ENCODE measurements at regions not wholly inside any gene's neighbourhood (a gene's known extent, or its start where the extent isn't known, plus 50 kb on each side); places are given as distances from the start of the nearest gene placed in this dataset.

DNA sequence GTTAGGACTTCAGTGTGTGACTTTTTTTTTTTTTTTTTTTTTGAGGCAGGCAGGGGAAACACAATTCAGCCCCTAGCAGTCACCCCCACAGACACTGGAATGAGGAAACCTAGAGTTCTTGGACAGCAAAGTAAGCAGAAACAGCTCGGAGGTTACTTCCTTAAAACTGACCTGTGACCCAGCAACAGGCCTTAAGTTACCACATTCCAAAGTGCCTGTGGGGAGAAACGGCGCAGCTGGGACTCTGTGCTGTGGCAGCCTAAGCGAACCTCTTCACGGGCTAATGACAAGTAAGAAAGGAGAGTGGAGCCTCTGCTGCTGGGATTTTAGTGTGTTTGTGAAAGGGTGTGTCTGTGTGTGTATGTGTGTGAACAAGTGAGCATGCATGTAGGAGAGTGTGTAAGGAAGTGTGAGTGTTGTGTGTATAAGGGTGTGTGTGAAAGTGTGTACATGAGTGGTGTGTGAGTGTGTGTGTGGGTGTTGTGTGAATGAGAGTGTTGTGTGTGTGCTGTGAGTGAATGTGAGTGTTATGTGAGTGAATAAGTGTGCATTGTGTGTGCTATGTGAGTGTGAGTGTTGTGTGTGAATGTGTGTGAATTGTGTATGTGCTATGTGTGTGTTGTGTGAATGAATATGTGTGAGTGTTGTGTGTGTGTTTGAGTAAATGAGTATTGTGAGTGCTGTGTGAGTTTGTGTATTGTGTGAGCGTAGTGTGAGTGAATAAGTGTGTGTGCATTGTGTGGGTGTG is 180.8 kb downstream of the BRINP2 start (continued):
- TF ChIP-seq, protein P1, sequence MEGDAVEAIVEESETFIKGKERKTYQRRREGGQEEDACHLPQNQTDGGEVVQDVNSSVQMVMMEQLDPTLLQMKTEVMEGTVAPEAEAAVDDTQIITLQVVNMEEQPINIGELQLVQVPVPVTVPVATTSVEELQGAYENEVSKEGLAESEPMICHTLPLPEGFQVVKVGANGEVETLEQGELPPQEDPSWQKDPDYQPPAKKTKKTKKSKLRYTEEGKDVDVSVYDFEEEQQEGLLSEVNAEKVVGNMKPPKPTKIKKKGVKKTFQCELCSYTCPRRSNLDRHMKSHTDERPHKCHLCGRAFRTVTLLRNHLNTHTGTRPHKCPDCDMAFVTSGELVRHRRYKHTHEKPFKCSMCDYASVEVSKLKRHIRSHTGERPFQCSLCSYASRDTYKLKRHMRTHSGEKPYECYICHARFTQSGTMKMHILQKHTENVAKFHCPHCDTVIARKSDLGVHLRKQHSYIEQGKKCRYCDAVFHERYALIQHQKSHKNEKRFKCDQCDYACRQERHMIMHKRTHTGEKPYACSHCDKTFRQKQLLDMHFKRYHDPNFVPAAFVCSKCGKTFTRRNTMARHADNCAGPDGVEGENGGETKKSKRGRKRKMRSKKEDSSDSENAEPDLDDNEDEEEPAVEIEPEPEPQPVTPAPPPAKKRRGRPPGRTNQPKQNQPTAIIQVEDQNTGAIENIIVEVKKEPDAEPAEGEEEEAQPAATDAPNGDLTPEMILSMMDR (IDR thresholded peaks at IDR 0.05; ENCODE audit: poor library complexity, severe bottlenecking) = no peak
- no peak for TF ChIP-seq MXI1 (conservative IDR thresholded peaks at IDR 0.05; ENCODE audit: poor library complexity, severe bottlenecking)

DNA sequence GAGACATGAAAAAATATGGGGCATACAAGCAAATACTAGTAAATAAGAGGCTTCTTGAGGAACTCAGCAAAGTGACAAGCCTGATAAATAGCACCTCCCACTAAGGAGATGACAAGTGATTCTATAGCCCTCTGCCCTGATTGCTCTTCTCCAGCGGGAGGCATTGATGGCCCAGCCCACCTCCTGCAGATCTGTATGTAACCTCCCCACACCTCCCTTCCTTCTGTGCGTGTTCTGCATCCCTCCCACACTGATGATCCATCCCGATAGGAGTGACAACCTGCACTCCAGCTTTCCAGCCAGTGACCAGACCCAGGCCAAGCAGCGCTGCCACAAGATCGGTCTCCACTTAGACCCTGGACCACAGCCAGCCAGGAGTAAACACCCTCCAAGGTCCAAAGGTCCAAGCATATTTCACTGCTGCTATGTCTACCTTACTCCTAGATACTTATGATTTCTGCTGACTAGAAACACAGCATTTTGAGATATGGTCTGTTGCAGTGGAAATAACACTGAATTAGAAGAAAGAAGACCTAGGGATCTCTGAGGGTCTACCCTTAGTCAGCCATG is 176.1 kb downstream of the BRINP2 start:
- Histone ChIP-seq H3K9ac (ENCODE audit: low read length) (no peak overlapping the region), H4K20me1 (ENCODE audit: insufficient read depth) (no peaks in the 10 kb centered on the region), H3K27me3 (ENCODE audit: insufficient read depth, low read depth, low read length) (no peaks in the 10 kb centered on the region), H3K4me3 (ENCODE audit: low read length) (no peak overlapping the region), H3K36me3 (ENCODE audit: insufficient read depth, low read length) (no peaks in the 10 kb centered on the region), H3K9me2 (ENCODE audit: insufficient read depth, low read length) (no peaks in the 10 kb centered on the region), H2AFZ (ENCODE audit: low read depth, low read length) (no peak overlapping the region), H3F3A (ENCODE audit: insufficient read depth, low read length, poor library complexity, severe bottlenecking) (no peaks in the 10 kb centered on the region), H3K4me2 (ENCODE audit: low read length) (no peak overlapping the region), H3K79me2 (replicated peaks; ENCODE audit: insufficient read depth, low read length) (no peaks in the 10 kb centered on the region), H3K27ac (ENCODE audit: low read length) (no peak overlapping the region), H3K9me3 (ENCODE audit: low read length) (no peaks in the 10 kb centered on the region)
- TF ChIP-seq, protein P2, sequence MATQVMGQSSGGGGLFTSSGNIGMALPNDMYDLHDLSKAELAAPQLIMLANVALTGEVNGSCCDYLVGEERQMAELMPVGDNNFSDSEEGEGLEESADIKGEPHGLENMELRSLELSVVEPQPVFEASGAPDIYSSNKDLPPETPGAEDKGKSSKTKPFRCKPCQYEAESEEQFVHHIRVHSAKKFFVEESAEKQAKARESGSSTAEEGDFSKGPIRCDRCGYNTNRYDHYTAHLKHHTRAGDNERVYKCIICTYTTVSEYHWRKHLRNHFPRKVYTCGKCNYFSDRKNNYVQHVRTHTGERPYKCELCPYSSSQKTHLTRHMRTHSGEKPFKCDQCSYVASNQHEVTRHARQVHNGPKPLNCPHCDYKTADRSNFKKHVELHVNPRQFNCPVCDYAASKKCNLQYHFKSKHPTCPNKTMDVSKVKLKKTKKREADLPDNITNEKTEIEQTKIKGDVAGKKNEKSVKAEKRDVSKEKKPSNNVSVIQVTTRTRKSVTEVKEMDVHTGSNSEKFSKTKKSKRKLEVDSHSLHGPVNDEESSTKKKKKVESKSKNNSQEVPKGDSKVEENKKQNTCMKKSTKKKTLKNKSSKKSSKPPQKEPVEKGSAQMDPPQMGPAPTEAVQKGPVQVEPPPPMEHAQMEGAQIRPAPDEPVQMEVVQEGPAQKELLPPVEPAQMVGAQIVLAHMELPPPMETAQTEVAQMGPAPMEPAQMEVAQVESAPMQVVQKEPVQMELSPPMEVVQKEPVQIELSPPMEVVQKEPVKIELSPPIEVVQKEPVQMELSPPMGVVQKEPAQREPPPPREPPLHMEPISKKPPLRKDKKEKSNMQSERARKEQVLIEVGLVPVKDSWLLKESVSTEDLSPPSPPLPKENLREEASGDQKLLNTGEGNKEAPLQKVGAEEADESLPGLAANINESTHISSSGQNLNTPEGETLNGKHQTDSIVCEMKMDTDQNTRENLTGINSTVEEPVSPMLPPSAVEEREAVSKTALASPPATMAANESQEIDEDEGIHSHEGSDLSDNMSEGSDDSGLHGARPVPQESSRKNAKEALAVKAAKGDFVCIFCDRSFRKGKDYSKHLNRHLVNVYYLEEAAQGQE (IDR thresholded peaks at IDR 0.05; ENCODE audit: borderline replicate concordance) = no peak
- TF ChIP-seq SMC3 (conservative IDR thresholded peaks at IDR 0.05; ENCODE audit: poor library complexity) (no peak), EZH2 (IDR thresholded peaks at IDR 0.05; ENCODE audit: borderline replicate concordance, insufficient read depth, low read length, poor library complexity, severe bottlenecking) (no peak), RAD21 (conservative IDR thresholded peaks at IDR 0.05) (no peak), POLR2AphosphoS5 (IDR thresholded peaks at IDR 0.05) (no peak)

DNA sequence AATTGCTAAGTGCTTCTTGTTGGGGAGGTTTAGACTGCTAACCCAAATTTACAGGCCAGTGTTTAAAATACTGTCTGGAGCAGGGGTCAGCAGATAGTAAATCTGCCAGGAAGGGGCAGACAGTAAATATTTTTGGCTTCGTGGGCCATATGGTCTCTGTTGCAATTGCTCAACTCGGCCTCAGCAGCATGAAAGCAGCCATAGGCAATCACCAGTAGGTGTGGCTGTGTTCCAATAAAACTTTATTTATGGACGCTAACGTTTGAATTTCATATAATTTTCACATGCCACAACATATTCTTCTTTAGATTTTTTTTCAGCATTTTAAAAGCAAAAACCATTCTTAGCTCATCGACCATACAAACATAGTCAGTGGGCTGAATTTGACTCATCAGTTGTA is 172.7 kb downstream of the BRINP2 start:
- Histone ChIP-seq H3K9me2 (ENCODE audit: insufficient read depth, low read length) (no peaks in the 10 kb centered on the region), H3K9me3 (ENCODE audit: low read length) (no peaks in the 10 kb centered on the region), H3K79me2 (replicated peaks; ENCODE audit: insufficient read depth, low read length) (no peaks in the 10 kb centered on the region), H3K27me3 (ENCODE audit: insufficient read depth, low read depth, low read length) (no peaks in the 10 kb centered on the region), H2AFZ (ENCODE audit: low read depth, low read length) (no peak overlapping the region), H4K20me1 (ENCODE audit: insufficient read depth) (no peaks in the 10 kb centered on the region), H3K4me2 (ENCODE audit: low read length) (no peak overlapping the region), H3K4me3 (ENCODE audit: low read length) (no peak overlapping the region), H3K27ac (ENCODE audit: low read length) (no peak overlapping the region), H3K9ac (ENCODE audit: low read length) (no peak overlapping the region), H3K36me3 (ENCODE audit: insufficient read depth, low read length) (no peaks in the 10 kb centered on the region), H3F3A (ENCODE audit: insufficient read depth, low read length, poor library complexity, severe bottlenecking) (no peaks in the 10 kb centered on the region)
- TF ChIP-seq EP300 (conservative IDR thresholded peaks at IDR 0.05; ENCODE audit: poor library complexity, severe bottlenecking) (no peak), RAD21 (conservative IDR thresholded peaks at IDR 0.05) (no peak), EZH2 (IDR thresholded peaks at IDR 0.05; ENCODE audit: borderline replicate concordance, insufficient read depth, low read length, poor library complexity, severe bottlenecking) (no peak), TAF1 (IDR thresholded peaks at IDR 0.05; ENCODE audit: low read depth) (no peak), SMC3 (conservative IDR thresholded peaks at IDR 0.05; ENCODE audit: poor library complexity) (no peak), POLR2AphosphoS5 (IDR thresholded peaks at IDR 0.05) (no peak), MXI1 (conservative IDR thresholded peaks at IDR 0.05; ENCODE audit: poor library complexity, severe bottlenecking) (no peak)
- TF ChIP-seq, protein P1 (IDR thresholded peaks at IDR 0.05; ENCODE audit: poor library complexity, severe bottlenecking) = no peak
- TF ChIP-seq, protein P2 (IDR thresholded peaks at IDR 0.05; ENCODE audit: borderline replicate concordance) = no peak
